Loucy (cell line): ENCODE measurements at regions not wholly inside any gene's neighbourhood (a gene's known extent, or its start where the extent isn't known, plus 50 kb on each side); places are given as distances from the start of the nearest gene placed in this dataset.

Source experiments
- EZH2phosphoT487 ChIP-seq: fragments of 200-600 bp; IDR thresholded peaks from 2 replicates; pipeline ENCODE4 v1.6.1; 2018; ENCODE audit warnings: antibody characterized with exemption, mild to moderate bottlenecking, moderate library complexity, borderline replicate concordance
- TF ChIP-seq, protein P1 (sequence below): fragments of 200-600 bp; sonication (generic); conservative IDR thresholded peaks from 2 replicates; pipeline ENCODE4 v1.5.1; 2014; ENCODE audit warnings: mild to moderate bottlenecking, antibody characterized with exemption, low read length

DNA sequence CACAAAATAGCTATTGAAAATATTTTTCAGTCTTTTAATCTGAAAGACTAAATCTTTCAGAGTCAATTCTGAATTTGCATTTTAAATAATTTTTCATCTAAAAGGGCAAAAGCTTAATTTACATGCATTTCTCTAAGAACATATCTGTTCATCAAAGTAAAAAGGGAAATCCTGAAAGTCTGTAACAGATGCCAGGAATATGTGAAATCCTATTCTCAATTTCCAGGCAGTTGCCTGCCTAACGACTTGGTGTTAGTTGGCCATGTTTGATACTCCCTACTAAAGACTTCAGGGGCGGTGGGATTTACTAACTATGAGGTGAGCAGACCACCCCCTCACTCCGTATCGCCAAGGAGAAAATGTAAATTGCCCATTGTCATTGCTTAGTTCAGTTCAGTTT lies 136.8 kb downstream of the KIT start:
- TF ChIP-seq, protein P1, sequence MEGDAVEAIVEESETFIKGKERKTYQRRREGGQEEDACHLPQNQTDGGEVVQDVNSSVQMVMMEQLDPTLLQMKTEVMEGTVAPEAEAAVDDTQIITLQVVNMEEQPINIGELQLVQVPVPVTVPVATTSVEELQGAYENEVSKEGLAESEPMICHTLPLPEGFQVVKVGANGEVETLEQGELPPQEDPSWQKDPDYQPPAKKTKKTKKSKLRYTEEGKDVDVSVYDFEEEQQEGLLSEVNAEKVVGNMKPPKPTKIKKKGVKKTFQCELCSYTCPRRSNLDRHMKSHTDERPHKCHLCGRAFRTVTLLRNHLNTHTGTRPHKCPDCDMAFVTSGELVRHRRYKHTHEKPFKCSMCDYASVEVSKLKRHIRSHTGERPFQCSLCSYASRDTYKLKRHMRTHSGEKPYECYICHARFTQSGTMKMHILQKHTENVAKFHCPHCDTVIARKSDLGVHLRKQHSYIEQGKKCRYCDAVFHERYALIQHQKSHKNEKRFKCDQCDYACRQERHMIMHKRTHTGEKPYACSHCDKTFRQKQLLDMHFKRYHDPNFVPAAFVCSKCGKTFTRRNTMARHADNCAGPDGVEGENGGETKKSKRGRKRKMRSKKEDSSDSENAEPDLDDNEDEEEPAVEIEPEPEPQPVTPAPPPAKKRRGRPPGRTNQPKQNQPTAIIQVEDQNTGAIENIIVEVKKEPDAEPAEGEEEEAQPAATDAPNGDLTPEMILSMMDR: no peak
- no peak for TF ChIP-seq EZH2phosphoT487
